ENCODE measurements at regions not wholly inside any gene's neighbourhood (a gene's known extent, or its start where the extent isn't known, plus 50 kb on each side); places are given as distances from the start of the nearest gene placed in this dataset.

GRCh38 chr4:33064238-33064637 lies 2344.1 kb downstream of the PCDH7 start:
- TF ChIP-seq EP300 (IDR thresholded peaks at IDR 0.05) (no peak), POLR2A (IDR thresholded peaks at IDR 0.05; ENCODE audit: low read depth) (no peak), POLR2AphosphoS5 (IDR thresholded peaks at IDR 0.05) (no peak)
- TF ChIP-seq, protein P1, sequence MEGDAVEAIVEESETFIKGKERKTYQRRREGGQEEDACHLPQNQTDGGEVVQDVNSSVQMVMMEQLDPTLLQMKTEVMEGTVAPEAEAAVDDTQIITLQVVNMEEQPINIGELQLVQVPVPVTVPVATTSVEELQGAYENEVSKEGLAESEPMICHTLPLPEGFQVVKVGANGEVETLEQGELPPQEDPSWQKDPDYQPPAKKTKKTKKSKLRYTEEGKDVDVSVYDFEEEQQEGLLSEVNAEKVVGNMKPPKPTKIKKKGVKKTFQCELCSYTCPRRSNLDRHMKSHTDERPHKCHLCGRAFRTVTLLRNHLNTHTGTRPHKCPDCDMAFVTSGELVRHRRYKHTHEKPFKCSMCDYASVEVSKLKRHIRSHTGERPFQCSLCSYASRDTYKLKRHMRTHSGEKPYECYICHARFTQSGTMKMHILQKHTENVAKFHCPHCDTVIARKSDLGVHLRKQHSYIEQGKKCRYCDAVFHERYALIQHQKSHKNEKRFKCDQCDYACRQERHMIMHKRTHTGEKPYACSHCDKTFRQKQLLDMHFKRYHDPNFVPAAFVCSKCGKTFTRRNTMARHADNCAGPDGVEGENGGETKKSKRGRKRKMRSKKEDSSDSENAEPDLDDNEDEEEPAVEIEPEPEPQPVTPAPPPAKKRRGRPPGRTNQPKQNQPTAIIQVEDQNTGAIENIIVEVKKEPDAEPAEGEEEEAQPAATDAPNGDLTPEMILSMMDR (IDR thresholded peaks at IDR 0.05): no peak
